PC-3 (cell line): ENCODE measurements at regions not wholly inside any gene's neighbourhood (a gene's known extent, or its start where the extent isn't known, plus 50 kb on each side); places are given as distances from the start of the nearest gene placed in this dataset.

Experiments used
- ATAC-seq: fragments of 200-7000 bp; cut with Tn5 transposase; 2 replicates; pipeline ENCODE4 v1.9.1; 2020; ENCODE audit warnings: mild to moderate bottlenecking, moderate library complexity
- BruUV-seq: library from RNA; stranded (reverse); fragments of 400-500 nt; replicated peaks from 2 replicates; lab custom pipeline; 2021; lab: Mats Ljungman, UMichigan
- CTCF ChIA-PET: fragments of 300-600 bp; sonication (Branson Sonifier 250); formaldehyde crosslinking; loops from one replicate; lab custom pipeline; 2022; ENCODE audit warnings: antibody characterized with exemption; lab: Charles Lee
- POLR2A ChIA-PET: fragments of 300-600 bp; sonication (Branson Sonifier 250); formaldehyde crosslinking; loops from one replicate; lab custom pipeline; 2022; ENCODE audit warnings: antibody characterized with exemption; ENCODE audit not compliant: unreplicated experiment; lab: Charles Lee
- DNase-seq: peaks from one replicate; pipeline ENCODE4 v3.0.0-alpha.2; 2015
- H2AFZ ChIP-seq: fragments of 300-600 bp; sonication (generic); 2 replicates; pipeline ENCODE4 v1.6.0; 2016; ENCODE audit warnings: antibody characterized with exemption, low read length
- H3F3A ChIP-seq: fragments of 300-600 bp; sonication (generic); one replicate; pipeline ENCODE4 v1.6.0; 2017; ENCODE audit warnings: antibody characterized with exemption, low read length, control low read depth, mild to moderate bottlenecking; ENCODE audit not compliant: unreplicated experiment
- H3K27ac ChIP-seq: fragments of 300-600 bp; sonication (generic); 2 replicates; pipeline ENCODE4 v1.5.1; 2016; ENCODE audit warnings: mild to moderate bottlenecking, low read length
- H3K27me3 ChIP-seq: fragments of 300-600 bp; sonication (generic); 2 replicates; pipeline ENCODE4 v1.6.1; 2016; ENCODE audit warnings: low read length, mixed read lengths
- H3K36me3 ChIP-seq: fragments of 300-600 bp; sonication (generic); 2 replicates; pipeline ENCODE4 v1.6.1; 2016; ENCODE audit warnings: low read depth, mixed run types, low read length, mixed read lengths
- H3K4me1 ChIP-seq: fragments of 300-600 bp; sonication (generic); 2 replicates; pipeline ENCODE4 v1.5.1; 2016; ENCODE audit warnings: low read length; ENCODE audit not compliant: insufficient read depth
- H3K4me2 ChIP-seq: fragments of 300-600 bp; sonication (generic); 2 replicates; pipeline ENCODE4 v1.6.0; 2016; ENCODE audit warnings: low read length
- H3K4me3 ChIP-seq: fragments of 300-600 bp; sonication (generic); 2 replicates; pipeline ENCODE4 v1.5.1; 2016; ENCODE audit warnings: mild to moderate bottlenecking, low read length, mixed read lengths
- H3K79me2 ChIP-seq: fragments of 300-600 bp; sonication (generic); 2 replicates; pipeline ENCODE4 v1.6.1; 2017; ENCODE audit warnings: low read length, mixed read lengths
- H3K9ac ChIP-seq: fragments of 300-600 bp; sonication (generic); 2 replicates; pipeline ENCODE4 v1.6.0; 2016; ENCODE audit warnings: mild to moderate bottlenecking, low read length
- H3K9me2 ChIP-seq: fragments of 300-600 bp; sonication (generic); replicated peaks from 2 replicates; pipeline ENCODE4 v1.6.1; 2016; ENCODE audit warnings: mixed run types, low read length, mixed read lengths
- H3K9me3 ChIP-seq: fragments of 300-600 bp; sonication (generic); 2 replicates; pipeline ENCODE4 v1.6.1; 2016; ENCODE audit warnings: low read length, mixed read lengths
- H4K20me1 ChIP-seq: fragments of 300-600 bp; sonication (generic); 2 replicates; pipeline ENCODE4 v1.6.1; 2016; ENCODE audit warnings: low read length, mixed read lengths
- EZH2 ChIP-seq: fragments of 300-600 bp; sonication (generic); IDR thresholded peaks from one replicate; pipeline ENCODE4 v1.6.1; 2017; ENCODE audit warnings: antibody characterized with exemption, mild to moderate bottlenecking, low read length; ENCODE audit not compliant: unreplicated experiment
- EZH2phosphoT487 ChIP-seq: fragments of 300-600 bp; sonication (generic); IDR thresholded peaks from 2 replicates; pipeline ENCODE4 v1.6.1; 2018; ENCODE audit warnings: mild to moderate bottlenecking, antibody characterized with exemption, low read length, borderline replicate concordance
- intact Hi-C: fragments of 100-400 bp; cut with micrococcal nuclease; formaldehyde crosslinking; loops from 2 replicates; pipeline ENCODE4 v1.9.0; 2023
- TF ChIP-seq, protein P1 (sequence below): fragments of 300-600 bp; sonication (generic); conservative IDR thresholded peaks from 2 replicates; pipeline ENCODE4 v1.5.1; 2017; ENCODE audit warnings: antibody characterized with exemption, low read depth, mild to moderate bottlenecking, low read length

DNA sequence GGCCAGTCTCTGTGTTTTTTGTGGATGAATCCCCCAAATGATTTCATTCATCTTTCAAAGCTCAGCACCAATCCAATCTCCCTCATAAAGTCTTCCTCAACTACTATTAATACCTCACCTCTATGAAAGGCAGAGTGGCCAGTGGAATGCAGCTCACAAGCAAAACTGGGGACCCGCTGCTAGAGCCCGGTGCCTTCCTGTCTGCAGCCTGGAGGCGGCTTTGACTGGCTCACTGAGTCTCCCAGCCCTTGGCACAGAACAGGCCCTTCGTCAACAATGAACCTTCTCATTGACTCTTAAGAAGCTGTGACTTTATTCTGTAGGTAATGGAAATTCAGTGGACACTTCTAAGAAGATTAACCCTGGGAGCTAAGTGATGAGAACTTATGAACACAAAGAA, 86.8 kb upstream of the RAB4A start:
- no peaks in the 10 kb centered on the region for H3K79me2 ChIP-seq
- H3K27ac ChIP-seq: no peak overlapping the region
- DNase-seq (no peak), ATAC-seq (no peak)
- no peak overlapping the region for H3K4me3 ChIP-seq
- CTCF ChIA-PET: no interaction called here
- no peaks in the 10 kb centered on the region for H3K36me3 ChIP-seq
- H3K9me3 ChIP-seq: no peaks in the 10 kb centered on the region
- H2AFZ ChIP-seq: no peak overlapping the region
- H4K20me1 ChIP-seq: no peaks in the 10 kb centered on the region
- intact Hi-C loops: no loop called here
- H3K4me2 ChIP-seq: no peak overlapping the region
- H3K27me3 ChIP-seq: no peaks in the 10 kb centered on the region
- H3K9me2 ChIP-seq: no peaks in the 10 kb centered on the region
- no TSS peak for BruUV-seq
- no peaks in the 10 kb centered on the region for H3F3A ChIP-seq
- TF ChIP-seq, protein P1, sequence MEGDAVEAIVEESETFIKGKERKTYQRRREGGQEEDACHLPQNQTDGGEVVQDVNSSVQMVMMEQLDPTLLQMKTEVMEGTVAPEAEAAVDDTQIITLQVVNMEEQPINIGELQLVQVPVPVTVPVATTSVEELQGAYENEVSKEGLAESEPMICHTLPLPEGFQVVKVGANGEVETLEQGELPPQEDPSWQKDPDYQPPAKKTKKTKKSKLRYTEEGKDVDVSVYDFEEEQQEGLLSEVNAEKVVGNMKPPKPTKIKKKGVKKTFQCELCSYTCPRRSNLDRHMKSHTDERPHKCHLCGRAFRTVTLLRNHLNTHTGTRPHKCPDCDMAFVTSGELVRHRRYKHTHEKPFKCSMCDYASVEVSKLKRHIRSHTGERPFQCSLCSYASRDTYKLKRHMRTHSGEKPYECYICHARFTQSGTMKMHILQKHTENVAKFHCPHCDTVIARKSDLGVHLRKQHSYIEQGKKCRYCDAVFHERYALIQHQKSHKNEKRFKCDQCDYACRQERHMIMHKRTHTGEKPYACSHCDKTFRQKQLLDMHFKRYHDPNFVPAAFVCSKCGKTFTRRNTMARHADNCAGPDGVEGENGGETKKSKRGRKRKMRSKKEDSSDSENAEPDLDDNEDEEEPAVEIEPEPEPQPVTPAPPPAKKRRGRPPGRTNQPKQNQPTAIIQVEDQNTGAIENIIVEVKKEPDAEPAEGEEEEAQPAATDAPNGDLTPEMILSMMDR: no peak
- TF ChIP-seq EZH2: no peak
- no peak for TF ChIP-seq EZH2phosphoT487
- no peak overlapping the region for H3K9ac ChIP-seq
- no peaks in the 10 kb centered on the region for H3K4me1 ChIP-seq
- POLR2A ChIA-PET: no interaction called here

DNA sequence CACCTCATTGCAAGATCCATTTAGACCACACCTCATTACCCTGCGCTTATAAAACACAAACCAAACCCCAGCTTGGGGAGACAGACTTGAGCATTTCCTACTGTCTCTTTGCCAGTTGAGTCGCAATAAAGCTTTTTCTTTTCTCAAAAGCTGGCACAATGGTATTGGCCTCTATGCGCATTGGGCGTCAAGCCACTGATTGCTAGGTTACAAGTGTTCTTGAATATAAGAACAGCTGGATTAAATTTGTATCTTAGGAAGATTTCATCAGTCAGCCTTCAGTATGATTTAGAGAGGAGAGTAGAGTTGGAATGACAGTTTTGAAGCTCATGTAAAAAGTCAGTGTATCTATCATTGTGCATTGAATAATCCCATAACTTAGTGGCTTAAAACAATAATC, 84.9 kb upstream of the RAB4A start:
- no peak overlapping the region for H3K4me3 ChIP-seq
- peaks cover 4% of the 10 kb centered on the region for H3K4me1 ChIP-seq
- intact Hi-C loops: no loop called here
- no peak overlapping the region for H3K4me2 ChIP-seq
- H3K9ac ChIP-seq: no peak overlapping the region
- H4K20me1 ChIP-seq: no peaks in the 10 kb centered on the region
- H3K9me2 ChIP-seq: no peaks in the 10 kb centered on the region
- POLR2A ChIA-PET: no interaction called here
- TF ChIP-seq, protein P1: no peak
- TF ChIP-seq EZH2 (no peak), EZH2phosphoT487 (no peak)
- no peaks in the 10 kb centered on the region for H3K27me3 ChIP-seq
- ATAC-seq (no peak), DNase-seq (no peak)
- no peaks in the 10 kb centered on the region for H3K79me2 ChIP-seq
- H3F3A ChIP-seq: no peaks in the 10 kb centered on the region
- no peak overlapping the region for H2AFZ ChIP-seq
- H3K36me3 ChIP-seq: no peaks in the 10 kb centered on the region
- H3K9me3 ChIP-seq: no peaks in the 10 kb centered on the region
- H3K27ac ChIP-seq: no peak overlapping the region
- no TSS peak for BruUV-seq
- CTCF ChIA-PET: no interaction called here

DNA sequence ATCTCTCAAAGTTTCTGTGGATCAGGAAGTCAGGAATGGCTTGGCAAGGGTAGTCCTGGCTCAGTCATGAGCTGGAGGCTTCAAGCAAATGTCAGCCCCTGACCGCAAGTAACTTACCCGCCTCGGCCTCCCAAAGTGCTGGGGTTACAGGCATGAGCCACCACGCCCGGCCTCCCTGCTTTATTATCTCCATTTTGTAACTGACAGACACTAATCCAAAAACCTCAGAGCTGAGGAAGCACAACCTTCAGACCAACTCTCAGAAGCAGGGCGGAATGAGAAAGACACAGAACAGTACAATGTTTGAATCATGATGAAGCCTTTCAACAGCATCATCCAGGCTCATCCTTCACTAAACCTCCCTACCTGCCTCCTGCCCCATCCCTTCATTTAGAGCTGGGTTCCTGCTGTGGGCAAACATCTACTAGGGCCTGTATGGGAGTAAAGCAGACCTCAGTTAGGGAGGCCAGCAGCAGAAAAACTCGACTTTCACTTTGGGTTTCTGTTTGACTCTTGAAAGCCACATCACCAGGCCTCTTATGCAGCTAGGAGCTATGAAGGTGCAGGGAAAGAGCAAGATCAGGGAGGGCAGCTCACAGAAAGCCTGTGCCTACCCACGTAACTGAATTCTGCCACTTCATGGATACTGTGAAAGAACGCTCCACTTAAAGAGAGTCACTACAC, 84.4 kb upstream of the RAB4A start:
- BruUV-seq: no TSS peak
- no peaks in the 10 kb centered on the region for H3K36me3 ChIP-seq
- H3K4me1 ChIP-seq: peaks cover 9% of the 10 kb centered on the region
- peaks cover under 1% of the 10 kb centered on the region for H3F3A ChIP-seq
- ATAC-seq (no peak), DNase-seq (no peak)
- H3K27me3 ChIP-seq: no peaks in the 10 kb centered on the region
- CTCF ChIA-PET: interaction anchor here (0.6 kb wide), 1 partner anchor 258 kb away, joined by 5 read pairs; no protein-coding TSS in a partner anchor
- POLR2A ChIA-PET: no interaction called here
- TF ChIP-seq, protein P1: no peak
- TF ChIP-seq EZH2phosphoT487 (no peak), EZH2 (no peak)
- H3K9ac ChIP-seq: no peak overlapping the region
- no peaks in the 10 kb centered on the region for H3K9me2 ChIP-seq
- H3K4me2 ChIP-seq: no peak overlapping the region
- H2AFZ ChIP-seq: no peak overlapping the region
- H3K79me2 ChIP-seq: no peaks in the 10 kb centered on the region
- H4K20me1 ChIP-seq: no peaks in the 10 kb centered on the region
- H3K27ac ChIP-seq: no peak overlapping the region
- no peak overlapping the region for H3K4me3 ChIP-seq
- intact Hi-C loops: no loop called here
- no peaks in the 10 kb centered on the region for H3K9me3 ChIP-seq
